ENCODE measurements at regions not wholly inside any gene's neighbourhood (a gene's known extent, or its start where the extent isn't known, plus 50 kb on each side); places are given as distances from the start of the nearest gene placed in this dataset.
"Not testable (repeated sequence)": the region's sequence is repeated elsewhere in the genome, so short reads cannot be mapped to it uniquely, and the experiment has no call there.

- DNase-seq (ENCODE audit: low read depth, low spot score), result no peak
- TF ChIP-seq FOXP2 (optimal IDR thresholded peaks at IDR 0.05; ENCODE audit: control extremely low read depth, extremely low read length, insufficient read depth), result no peak
- H3K4me3 ChIP-seq, result no peak overlapping the region
- no peak overlapping the region for H3K27ac ChIP-seq
- H3K9ac ChIP-seq (ENCODE audit: insufficient read length), result no peak overlapping the region
- H3K9me3 ChIP-seq (ENCODE audit: low read depth, low read length), result no peaks in the 10 kb centered on the region
- H3K36me3 ChIP-seq (ENCODE audit: insufficient read depth, low read length), result no peaks in the 10 kb centered on the region
These were observed 72.4 kb upstream of the VSTM5 start for GRCh38 chr11:93922830-93923229.

- H3K9me3 ChIP-seq (ENCODE audit: low read depth, low read length); H3K36me3 ChIP-seq (ENCODE audit: insufficient read depth, low read length); H3K4me3 ChIP-seq; DNase-seq (ENCODE audit: low read depth, low spot score); H3K27ac ChIP-seq; H3K9ac ChIP-seq (ENCODE audit: insufficient read length): not testable (repeated sequence)
These were observed 75.7 kb upstream of the VSTM5 start for GRCh38 chr11:93926099-93926498.

- no peak overlapping the region for H3K27ac ChIP-seq
- DNase-seq (ENCODE audit: low read depth, low spot score), result no peak
- H3K36me3 ChIP-seq (ENCODE audit: insufficient read depth, low read length), result no peaks in the 10 kb centered on the region
- H3K9ac ChIP-seq (ENCODE audit: insufficient read length), result no peak overlapping the region
- no peaks in the 10 kb centered on the region for H3K9me3 ChIP-seq (ENCODE audit: low read depth, low read length)
- TF ChIP-seq FOXP2 (optimal IDR thresholded peaks at IDR 0.05; ENCODE audit: control extremely low read depth, extremely low read length, insufficient read depth), result no peak
- TF ChIP-seq POLR2AphosphoS5 (IDR thresholded peaks at IDR 0.05; ENCODE audit: borderline replicate concordance, low read depth, low read length), result no peak
- no peak for TF ChIP-seq EZH2 (IDR thresholded peaks at IDR 0.05)
- no peak overlapping the region for H3K4me3 ChIP-seq
These were observed 79.0 kb upstream of the VSTM5 start for GRCh38 chr11:93929407-93929806.

- Histone ChIP-seq H3K36me3 (ENCODE audit: insufficient read depth, low read length) (no peaks in the 10 kb centered on the region), H3K4me3 (no peak overlapping the region), H3K9ac (ENCODE audit: insufficient read length) (no peak overlapping the region), H3K27ac (no peak overlapping the region), H3K9me3 (ENCODE audit: low read depth, low read length) (no peaks in the 10 kb centered on the region)
- no peak for DNase-seq (ENCODE audit: low read depth, low spot score)
- TF ChIP-seq EZH2 (IDR thresholded peaks at IDR 0.05) (no peak), POLR2AphosphoS5 (IDR thresholded peaks at IDR 0.05; ENCODE audit: borderline replicate concordance, low read depth, low read length) (no peak), FOXP2 (optimal IDR thresholded peaks at IDR 0.05; ENCODE audit: control extremely low read depth, extremely low read length, insufficient read depth) (no peak)
These were observed 82.8 kb upstream of the VSTM5 start for GRCh38 chr11:93933230-93933629.

- no peaks in the 10 kb centered on the region for H3K36me3 ChIP-seq (ENCODE audit: insufficient read depth, low read length)
- H3K4me3 ChIP-seq, result no peak overlapping the region
- no peaks in the 10 kb centered on the region for H3K9me3 ChIP-seq (ENCODE audit: low read depth, low read length)
- H3K9ac ChIP-seq (ENCODE audit: insufficient read length), result no peak overlapping the region
- no peak overlapping the region for H3K27ac ChIP-seq
- TF ChIP-seq POLR2AphosphoS5 (IDR thresholded peaks at IDR 0.05; ENCODE audit: borderline replicate concordance, low read depth, low read length), result no peak
- no peak for TF ChIP-seq EZH2 (IDR thresholded peaks at IDR 0.05)
- TF ChIP-seq FOXP2 (optimal IDR thresholded peaks at IDR 0.05; ENCODE audit: control extremely low read depth, extremely low read length, insufficient read depth), result no peak
- DNase-seq (ENCODE audit: low read depth, low spot score), result no peak
These were observed 85.3 kb upstream of the HEPHL1 start for GRCh38 chr11:93935826-93936225.

GRCh38 chr11:93936460-93936859 is 84.7 kb upstream of the HEPHL1 start:
- Histone ChIP-seq H3K9ac (ENCODE audit: insufficient read length) (no peak overlapping the region), H3K27ac (no peak overlapping the region), H3K9me3 (ENCODE audit: low read depth, low read length) (no peaks in the 10 kb centered on the region), H3K4me3 (no peak overlapping the region), H3K36me3 (ENCODE audit: insufficient read depth, low read length) (no peaks in the 10 kb centered on the region)
- DNase-seq (ENCODE audit: low read depth, low spot score), result no peak
- no peak for TF ChIP-seq EZH2 (IDR thresholded peaks at IDR 0.05)
- no peak for TF ChIP-seq FOXP2 (optimal IDR thresholded peaks at IDR 0.05; ENCODE audit: control extremely low read depth, extremely low read length, insufficient read depth)
- TF ChIP-seq POLR2AphosphoS5 (IDR thresholded peaks at IDR 0.05; ENCODE audit: borderline replicate concordance, low read depth, low read length), result no peak

GRCh38 chr11:93939084-93939760 is 81.9 kb upstream of the HEPHL1 start:
- no peak overlapping the region for H3K9ac ChIP-seq (ENCODE audit: insufficient read length)
- no peak overlapping the region for H3K4me3 ChIP-seq
- no peaks in the 10 kb centered on the region for H3K36me3 ChIP-seq (ENCODE audit: insufficient read depth, low read length)
- H3K9me3 ChIP-seq (ENCODE audit: low read depth, low read length), result no peaks in the 10 kb centered on the region
- H3K27ac ChIP-seq, result no peak overlapping the region
- no peak for TF ChIP-seq EZH2 (IDR thresholded peaks at IDR 0.05)
- TF ChIP-seq POLR2AphosphoS5 (IDR thresholded peaks at IDR 0.05; ENCODE audit: borderline replicate concordance, low read depth, low read length), result no peak
- TF ChIP-seq FOXP2 (optimal IDR thresholded peaks at IDR 0.05; ENCODE audit: control extremely low read depth, extremely low read length, insufficient read depth), result no peak
- DNase-seq (ENCODE audit: low read depth, low spot score), result no peak

GRCh38 chr11:93940395-93940794 is 80.8 kb upstream of the HEPHL1 start:
- no peaks in the 10 kb centered on the region for H3K9me3 ChIP-seq (ENCODE audit: low read depth, low read length)
- H3K9ac ChIP-seq (ENCODE audit: insufficient read length), result no peak overlapping the region
- no peak overlapping the region for H3K4me3 ChIP-seq
- no peaks in the 10 kb centered on the region for H3K36me3 ChIP-seq (ENCODE audit: insufficient read depth, low read length)
- TF ChIP-seq EZH2 (IDR thresholded peaks at IDR 0.05) (no peak), FOXP2 (optimal IDR thresholded peaks at IDR 0.05; ENCODE audit: control extremely low read depth, extremely low read length, insufficient read depth) (no peak), POLR2AphosphoS5 (IDR thresholded peaks at IDR 0.05; ENCODE audit: borderline replicate concordance, low read depth, low read length) (no peak)
- no peak overlapping the region for H3K27ac ChIP-seq
- no peak for DNase-seq (ENCODE audit: low read depth, low spot score)

- Histone ChIP-seq H3K36me3 (ENCODE audit: insufficient read depth, low read length) (no peaks in the 10 kb centered on the region), H3K9ac (ENCODE audit: insufficient read length) (no peak overlapping the region), H3K9me3 (ENCODE audit: low read depth, low read length) (no peaks in the 10 kb centered on the region), H3K4me3 (no peak overlapping the region), H3K27ac (no peak overlapping the region)
- DNase-seq (ENCODE audit: low read depth, low spot score), result no peak
- no peak for TF ChIP-seq EZH2 (IDR thresholded peaks at IDR 0.05)
- no peak for TF ChIP-seq POLR2AphosphoS5 (IDR thresholded peaks at IDR 0.05; ENCODE audit: borderline replicate concordance, low read depth, low read length)
- no peak for TF ChIP-seq FOXP2 (optimal IDR thresholded peaks at IDR 0.05; ENCODE audit: control extremely low read depth, extremely low read length, insufficient read depth)
These were observed 79.0 kb upstream of the HEPHL1 start for GRCh38 chr11:93942176-93942575.

Measured in SK-N-MC (cell line).